MG63 (cell line): ENCODE measurements at regions not wholly inside any gene's neighbourhood (a gene's known extent, or its start where the extent isn't known, plus 50 kb on each side); places are given as distances from the start of the nearest gene placed in this dataset.

Source experiments
- DNase-seq: peaks from one replicate; pipeline ENCODE4 v3.0.0-alpha.2; 2020
- H3K27me3 ChIP-seq: fragments of 250-450 bp; sonication (Bioruptor Pico); 2 replicates; pipeline ENCODE4 v1.5.1; 2020; ENCODE audit warnings: mild to moderate bottlenecking, moderate library complexity
- H3K36me3 ChIP-seq: fragments of 250-450 bp; sonication (Bioruptor Pico); 2 replicates; pipeline ENCODE4 v1.5.1; 2020; ENCODE audit warnings: mild to moderate bottlenecking, moderate library complexity
- H3K4me3 ChIP-seq: fragments of 250-450 bp; sonication (Bioruptor Pico); 2 replicates; pipeline ENCODE4 v1.5.1; 2020; ENCODE audit warnings: mild to moderate bottlenecking, moderate library complexity
- H3K9me3 ChIP-seq: fragments of 250-450 bp; sonication (Bioruptor Pico); 2 replicates; pipeline ENCODE4 v1.5.1; 2020; ENCODE audit warnings: mild to moderate bottlenecking, moderate library complexity

GRCh38 chr13:90168953-90169352 is 1178.5 kb upstream of the MIR17HG start:
- no peak for DNase-seq
- H3K9me3 ChIP-seq = no peaks in the 10 kb centered on the region
- no peaks in the 10 kb centered on the region for H3K36me3 ChIP-seq
- H3K27me3 ChIP-seq = no peaks in the 10 kb centered on the region
- H3K4me3 ChIP-seq = no peak overlapping the region

- no peaks in the 10 kb centered on the region for H3K9me3 ChIP-seq
- H3K4me3 ChIP-seq = no peak overlapping the region
- no peaks in the 10 kb centered on the region for H3K36me3 ChIP-seq
- H3K27me3 ChIP-seq = no peaks in the 10 kb centered on the region
- no peak for DNase-seq
These were observed 1177.3 kb upstream of the MIR17HG start for GRCh38 chr13:90170208-90170607.

DNA sequence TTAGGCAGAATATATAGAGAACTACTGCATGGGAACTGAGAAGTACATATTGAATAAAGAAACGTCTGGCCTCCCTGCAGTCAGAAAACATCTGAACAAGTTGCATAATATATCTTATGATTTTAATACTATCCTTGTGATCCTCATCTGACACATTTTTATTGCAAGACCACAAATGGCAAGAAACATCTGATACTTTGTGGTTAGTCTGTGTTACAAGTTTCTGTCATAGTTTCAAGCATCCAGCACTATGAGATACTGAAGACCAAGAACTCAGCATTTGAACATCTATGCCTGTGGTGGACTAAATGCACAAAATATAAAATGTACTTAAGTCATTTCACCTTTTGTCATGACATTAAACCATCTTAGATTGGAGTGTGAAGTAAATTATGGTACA is 1175.8 kb upstream of the MIR17HG start:
- no peaks in the 10 kb centered on the region for H3K27me3 ChIP-seq
- H3K9me3 ChIP-seq = no peaks in the 10 kb centered on the region
- H3K36me3 ChIP-seq = no peaks in the 10 kb centered on the region
- H3K4me3 ChIP-seq = no peak overlapping the region
- no peak for DNase-seq

DNA sequence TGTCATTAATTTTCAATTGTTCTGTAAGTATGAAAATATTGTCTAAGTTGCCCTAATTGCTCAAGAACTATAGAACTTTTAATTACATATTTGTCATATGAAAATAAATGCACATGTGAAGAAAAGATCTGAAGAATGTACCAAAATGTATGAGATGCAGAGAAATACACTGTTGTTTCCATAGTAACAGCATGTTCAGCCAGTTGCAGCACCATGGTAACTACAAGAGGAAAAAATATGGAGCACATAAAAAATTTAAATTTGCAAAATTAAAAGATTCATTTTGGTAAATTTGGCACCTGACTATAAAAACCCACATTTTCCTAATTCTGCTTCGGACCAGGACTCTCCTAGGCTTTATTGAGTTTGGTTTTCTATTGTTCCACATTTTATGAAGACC is 1170.0 kb upstream of the MIR17HG start:
- Histone ChIP-seq H3K27me3 (no peaks in the 10 kb centered on the region), H3K36me3 (no peaks in the 10 kb centered on the region), H3K9me3 (no peaks in the 10 kb centered on the region), H3K4me3 (no peak overlapping the region)
- no peak for DNase-seq

DNA sequence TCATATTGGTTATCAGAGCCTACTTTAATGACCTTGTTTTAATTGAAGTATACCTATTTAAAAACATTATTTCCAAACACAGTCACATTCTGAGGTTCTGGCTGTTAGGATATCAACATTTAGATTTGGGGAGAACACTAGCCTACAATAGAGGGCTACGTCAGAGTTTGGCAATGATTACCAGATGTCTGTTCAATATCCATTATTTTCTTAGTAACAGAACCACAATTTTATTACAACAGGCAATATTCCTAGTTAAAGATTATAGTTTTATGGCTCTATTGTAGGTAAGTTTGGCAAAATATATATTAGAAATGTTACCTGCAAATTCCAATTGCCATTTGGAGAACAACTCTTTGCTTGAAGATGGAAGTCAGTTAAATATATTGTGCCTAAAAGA is 1163.1 kb upstream of the MIR17HG start:
- Histone ChIP-seq H3K9me3 (no peaks in the 10 kb centered on the region), H3K36me3 (no peaks in the 10 kb centered on the region), H3K27me3 (no peaks in the 10 kb centered on the region), H3K4me3 (no peak overlapping the region)
- no peak for DNase-seq

- H3K9me3 ChIP-seq = no peaks in the 10 kb centered on the region
- no peak overlapping the region for H3K4me3 ChIP-seq
- no peaks in the 10 kb centered on the region for H3K27me3 ChIP-seq
- no peak for DNase-seq
- no peaks in the 10 kb centered on the region for H3K36me3 ChIP-seq
These were observed 1161.8 kb upstream of the MIR17HG start for GRCh38 chr13:90185734-90186133.

- Histone ChIP-seq H3K27me3 (no peaks in the 10 kb centered on the region), H3K36me3 (no peaks in the 10 kb centered on the region), H3K9me3 (no peaks in the 10 kb centered on the region), H3K4me3 (no peak overlapping the region)
- no peak for DNase-seq
These were observed 1159.8 kb upstream of the MIR17HG start for GRCh38 chr13:90187478-90188350.

DNA sequence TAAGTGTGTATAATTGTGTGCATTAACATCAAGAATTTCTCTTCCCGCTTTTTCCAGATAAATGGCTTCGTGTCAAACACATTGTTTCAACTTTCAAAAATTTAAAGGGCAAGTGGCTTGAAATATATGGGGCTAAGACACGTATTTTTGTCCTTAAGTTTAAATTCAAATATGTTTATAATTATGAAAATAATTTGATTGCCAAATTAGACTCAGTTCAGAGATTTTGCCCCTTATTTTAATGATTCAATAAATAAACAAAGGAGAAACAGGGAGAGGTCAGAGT is 1159.2 kb upstream of the MIR17HG start:
- Histone ChIP-seq H3K27me3 (no peaks in the 10 kb centered on the region), H3K36me3 (no peaks in the 10 kb centered on the region), H3K4me3 (no peak overlapping the region), H3K9me3 (no peaks in the 10 kb centered on the region)
- DNase-seq = no peak

DNA sequence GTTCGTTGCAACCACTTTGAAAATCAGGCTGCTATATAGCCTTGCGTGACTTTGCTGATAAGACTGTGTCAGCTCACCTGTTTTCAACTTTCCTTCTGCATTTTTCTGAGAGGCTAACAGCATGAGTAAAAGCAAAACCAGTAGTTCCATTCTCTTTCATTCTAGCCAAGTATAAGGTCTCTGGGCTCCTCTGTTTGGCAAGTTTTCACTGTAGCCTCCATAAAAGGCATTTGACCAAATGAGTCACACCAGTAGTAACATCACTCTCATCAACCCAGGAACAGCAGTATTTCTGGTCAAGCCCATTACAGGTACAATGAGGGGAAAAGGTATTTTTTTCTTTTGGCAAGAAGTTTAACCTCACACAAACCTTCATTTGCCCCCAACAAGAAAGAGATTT is 1149.8 kb upstream of the MIR17HG start:
- Histone ChIP-seq H3K9me3 (peaks cover 4% of the 10 kb centered on the region), H3K27me3 (no peaks in the 10 kb centered on the region), H3K36me3 (no peaks in the 10 kb centered on the region), H3K4me3 (no peak overlapping the region)
- no peak for DNase-seq

GRCh38 chr13:90201202-90201601 is 1146.3 kb upstream of the MIR17HG start:
- Histone ChIP-seq H3K9me3 (no peaks in the 10 kb centered on the region; the same call in 1 of the 2 replicates), H3K36me3 (no peaks in the 10 kb centered on the region), H3K4me3 (no peak overlapping the region), H3K27me3 (no peaks in the 10 kb centered on the region)
- peak; percentile 14 for DNase-seq

GRCh38 chr13:90201676-90202460 is 1145.6 kb upstream of the MIR17HG start:
- Histone ChIP-seq H3K9me3 (no peaks in the 10 kb centered on the region), H3K36me3 (no peaks in the 10 kb centered on the region), H3K4me3 (no peak overlapping the region), H3K27me3 (no peaks in the 10 kb centered on the region)
- DNase-seq = no peak

DNA sequence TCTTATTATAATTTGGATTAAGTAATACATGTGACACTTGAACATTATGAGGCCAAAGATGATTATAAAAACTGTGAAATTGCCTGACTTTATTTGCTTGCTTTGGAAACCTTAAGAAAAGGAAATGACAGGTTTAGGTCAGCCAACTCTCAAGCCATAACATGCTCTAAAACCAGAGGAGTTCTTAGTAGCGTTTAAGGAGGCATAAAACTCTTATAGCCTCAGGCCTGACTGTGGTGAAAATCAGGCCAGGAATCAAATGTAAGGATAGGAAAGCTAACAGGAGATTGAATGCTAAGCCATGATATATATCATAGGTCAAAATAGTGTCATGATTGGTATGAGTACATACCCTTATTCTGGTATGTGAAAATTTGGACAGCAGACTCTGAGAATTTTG is 1142.4 kb upstream of the MIR17HG start:
- Histone ChIP-seq H3K9me3 (no peaks in the 10 kb centered on the region), H3K4me3 (no peak overlapping the region), H3K27me3 (no peaks in the 10 kb centered on the region), H3K36me3 (no peaks in the 10 kb centered on the region)
- DNase-seq = no peak

- H3K27me3 ChIP-seq = no peaks in the 10 kb centered on the region
- H3K9me3 ChIP-seq = no peaks in the 10 kb centered on the region
- no peaks in the 10 kb centered on the region for H3K36me3 ChIP-seq
- no peak overlapping the region for H3K4me3 ChIP-seq
- DNase-seq = no peak
These were observed 1141.6 kb upstream of the MIR17HG start for GRCh38 chr13:90205911-90206310.

DNA sequence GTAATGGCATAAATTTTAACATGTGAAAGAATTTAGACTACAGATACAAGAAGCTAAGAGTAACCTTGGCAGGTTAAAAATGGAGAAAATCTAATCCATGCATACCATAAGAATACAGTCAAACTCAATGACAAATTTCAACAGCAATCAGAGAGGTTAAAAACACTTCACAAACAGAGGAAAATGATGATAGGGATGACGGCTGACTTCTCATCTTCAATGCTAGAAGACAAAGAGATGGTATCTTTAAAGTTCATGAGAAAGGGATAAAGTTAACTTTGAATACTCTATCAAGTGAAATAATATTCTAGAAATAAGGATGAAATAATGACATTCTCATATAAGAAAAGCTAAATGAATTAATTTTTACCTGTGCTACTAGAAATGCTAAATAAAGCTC is 1130.2 kb upstream of the MIR17HG start:
- Histone ChIP-seq H3K9me3 (peaks cover 4% of the 10 kb centered on the region; the same call in 1 of the 2 replicates), H3K27me3 (no peaks in the 10 kb centered on the region), H3K4me3 (no peak overlapping the region), H3K36me3 (no peaks in the 10 kb centered on the region)
- DNase-seq = no peak

GRCh38 chr13:90222758-90223157 is 1124.7 kb upstream of the MIR17HG start:
- Histone ChIP-seq H3K9me3 (no peaks in the 10 kb centered on the region), H3K36me3 (no peaks in the 10 kb centered on the region), H3K27me3 (no peaks in the 10 kb centered on the region), H3K4me3 (no peak overlapping the region)
- DNase-seq = no peak

- Histone ChIP-seq H3K4me3 (no peak overlapping the region), H3K27me3 (no peaks in the 10 kb centered on the region), H3K9me3 (no peaks in the 10 kb centered on the region), H3K36me3 (no peaks in the 10 kb centered on the region)
- DNase-seq = no peak
These were observed 1117.2 kb upstream of the MIR17HG start for GRCh38 chr13:90230311-90230710.

- no peak for DNase-seq
- H3K9me3 ChIP-seq = no peaks in the 10 kb centered on the region
These were observed 1115.2 kb upstream of the MIR17HG start for GRCh38 chr13:90232291-90232690.

More at GRCh38 chr13:90232291-90232690, 1115.2 kb upstream of the MIR17HG start:
- H3K4me3 ChIP-seq = no peak overlapping the region
- H3K27me3 ChIP-seq = no peaks in the 10 kb centered on the region
- no peaks in the 10 kb centered on the region for H3K36me3 ChIP-seq
